NCI-H1417 treated with DMSO at 0.1 percent for 48 hours (cell line): ENCODE measurements at regions not wholly inside any gene's neighbourhood (a gene's known extent, or its start where the extent isn't known, plus 50 kb on each side); places are given as distances from the start of the nearest gene placed in this dataset.

ENCODE experiments used
- DNase-seq: peaks from one replicate; lab custom pipeline; 2025; lab: John Stamatoyannopoulos, UW

DNA sequence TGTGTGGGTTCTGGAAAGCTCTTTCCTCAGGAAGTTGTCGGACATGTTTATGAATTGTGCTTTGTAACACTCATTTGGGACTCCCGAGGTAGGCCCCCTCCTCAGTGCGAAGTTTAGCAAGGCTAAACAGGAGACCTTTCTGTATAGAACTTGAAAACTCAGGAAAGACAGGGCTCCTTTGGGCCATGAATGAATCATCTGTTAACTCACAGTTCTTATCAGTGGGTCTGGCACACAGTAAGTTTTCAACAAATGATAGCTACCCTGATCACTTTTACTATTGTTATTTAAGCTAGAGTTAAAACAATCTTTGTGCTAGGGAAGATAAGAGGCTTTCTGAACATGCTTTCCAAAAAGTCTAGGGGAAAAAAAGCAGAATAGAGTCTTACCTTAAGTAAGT lies 430.5 kb upstream of the ETAA1 start:
- DNase-seq = no peak

DNA sequence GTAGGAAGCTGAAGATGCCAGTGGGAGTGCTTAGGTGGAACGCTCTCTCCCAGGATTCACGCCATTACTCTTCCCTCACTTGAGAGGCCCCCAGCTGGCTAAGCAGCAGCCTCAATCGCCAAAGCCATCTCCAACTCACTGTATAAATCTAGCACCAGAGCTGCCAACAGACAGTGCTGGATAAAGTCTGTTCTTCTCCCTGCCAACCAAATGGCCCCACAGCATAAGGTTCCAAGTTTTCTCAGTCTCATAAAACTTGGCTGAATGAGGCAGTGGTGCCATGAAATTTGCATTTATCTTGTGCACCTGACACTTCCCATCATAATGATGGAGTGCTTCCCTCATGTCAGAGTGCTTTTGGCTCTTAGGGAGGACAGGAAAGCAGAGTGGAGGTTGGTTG lies 428.2 kb upstream of the ETAA1 start:
- DNase-seq = no peak

DNA sequence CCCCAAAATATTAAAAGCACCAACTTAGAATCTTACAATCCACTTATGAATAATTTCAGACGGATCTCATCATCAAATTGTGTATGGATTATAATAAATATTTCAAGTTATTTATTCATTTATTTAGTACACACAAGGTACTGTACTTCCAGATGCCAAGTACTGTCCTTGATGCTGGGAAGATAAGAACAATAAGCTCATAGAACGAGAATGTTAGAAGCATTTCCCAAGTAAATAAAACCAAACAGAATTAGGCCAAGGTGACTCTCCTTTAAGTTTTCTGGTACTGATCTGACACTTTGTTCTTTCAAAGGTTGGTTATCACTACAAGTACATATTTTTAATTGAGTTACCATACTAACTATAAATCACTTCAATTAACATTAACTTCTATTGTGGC lies 416.1 kb upstream of the ETAA1 start:
- no peak for DNase-seq

DNA sequence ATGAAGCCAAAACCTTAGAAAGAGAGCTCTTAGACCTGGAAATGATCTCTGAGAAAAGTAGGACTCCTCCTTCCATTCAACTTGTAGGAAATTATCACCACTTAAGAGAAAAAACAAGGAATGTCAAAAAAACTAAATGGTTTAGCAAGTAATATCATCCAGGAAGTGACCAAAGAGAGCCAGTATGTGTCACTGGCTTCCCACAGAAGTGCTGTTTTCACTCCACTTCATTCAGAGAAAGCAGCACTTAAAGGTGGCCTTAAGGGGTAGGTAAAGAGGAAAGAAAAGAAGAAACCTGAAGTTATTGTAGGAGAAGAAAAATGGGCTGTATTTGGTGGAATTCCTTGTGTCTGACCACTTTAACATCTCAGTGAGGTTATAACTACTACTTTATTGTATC lies 414.4 kb upstream of the ETAA1 start:
- DNase-seq = no peak

DNA sequence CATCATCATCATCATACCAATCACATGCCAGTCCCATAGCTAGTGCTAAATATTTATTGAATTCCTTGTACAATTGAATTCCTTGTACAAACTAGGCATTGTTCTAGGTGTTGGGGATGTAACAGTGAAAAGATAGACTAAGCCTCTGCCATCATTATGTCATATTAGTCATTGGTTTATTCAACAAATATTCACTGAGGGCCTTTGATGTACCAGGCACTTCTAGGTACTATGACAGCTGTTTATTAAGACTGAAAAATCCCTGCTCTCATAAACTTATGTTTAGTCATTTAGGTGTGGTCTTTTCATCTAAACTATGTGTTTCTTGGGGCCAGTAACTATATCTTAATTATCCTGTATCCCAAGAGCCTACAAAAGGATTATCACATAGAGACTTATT lies 412.3 kb upstream of the ETAA1 start:
- DNase-seq = no peak

DNA sequence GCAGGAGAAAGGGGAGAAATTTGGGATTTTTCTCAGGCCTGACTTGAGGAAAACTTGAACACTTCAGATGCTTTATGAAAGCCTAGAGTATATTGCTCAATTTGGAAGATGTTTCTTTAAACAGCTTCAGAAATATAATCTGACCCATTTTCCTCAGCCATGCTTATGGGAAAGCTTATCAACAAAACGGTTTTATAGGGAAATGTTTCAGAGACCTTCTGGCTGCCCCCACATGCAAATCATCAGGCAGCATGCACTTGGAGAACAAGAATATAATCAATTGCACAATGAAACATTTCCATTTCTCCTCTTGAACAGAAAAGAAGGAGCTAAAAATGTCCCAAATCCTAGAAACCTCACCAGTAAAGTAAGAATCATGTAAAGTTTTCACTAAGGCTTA lies 411.2 kb upstream of the ETAA1 start:
- no peak for DNase-seq

DNA sequence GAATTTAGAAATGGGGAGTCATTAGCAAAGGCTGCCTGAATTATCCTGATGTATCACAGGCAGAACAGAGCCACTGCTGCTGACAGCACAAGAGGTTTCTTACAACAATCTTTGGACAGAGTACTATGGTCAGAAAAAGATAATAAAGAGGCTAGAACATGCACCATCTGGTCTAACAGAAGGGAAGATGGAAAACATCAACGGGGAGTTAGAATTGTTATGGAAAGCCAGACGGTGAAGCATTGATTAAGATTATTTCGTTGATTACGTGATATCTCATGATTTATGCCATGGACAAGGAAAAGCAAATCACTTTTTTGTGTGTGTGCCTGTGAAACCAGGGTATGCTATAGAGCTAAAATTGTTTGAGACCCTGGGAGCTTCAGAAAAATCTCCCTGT lies 409.4 kb upstream of the ETAA1 start:
- DNase-seq = no peak

DNA sequence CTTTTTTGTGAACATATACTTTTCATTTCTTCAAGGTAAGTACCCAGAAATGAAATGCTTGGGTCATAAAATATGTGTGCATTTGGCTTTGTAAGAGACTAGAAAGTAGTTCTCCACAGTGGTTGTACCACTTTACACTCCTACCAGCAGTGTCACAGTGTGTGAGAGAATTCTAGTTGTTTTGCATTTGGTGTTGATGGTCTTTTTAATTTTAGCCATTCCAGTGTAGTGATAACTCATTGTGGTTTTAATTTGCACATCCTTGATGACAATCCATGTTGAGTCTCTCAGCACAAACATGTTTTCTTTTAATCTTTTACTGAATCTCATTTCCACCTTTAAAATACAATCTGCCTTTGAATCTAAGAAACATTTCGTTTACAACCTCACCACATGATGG lies 402.5 kb upstream of the ETAA1 start:
- no peak for DNase-seq

DNA sequence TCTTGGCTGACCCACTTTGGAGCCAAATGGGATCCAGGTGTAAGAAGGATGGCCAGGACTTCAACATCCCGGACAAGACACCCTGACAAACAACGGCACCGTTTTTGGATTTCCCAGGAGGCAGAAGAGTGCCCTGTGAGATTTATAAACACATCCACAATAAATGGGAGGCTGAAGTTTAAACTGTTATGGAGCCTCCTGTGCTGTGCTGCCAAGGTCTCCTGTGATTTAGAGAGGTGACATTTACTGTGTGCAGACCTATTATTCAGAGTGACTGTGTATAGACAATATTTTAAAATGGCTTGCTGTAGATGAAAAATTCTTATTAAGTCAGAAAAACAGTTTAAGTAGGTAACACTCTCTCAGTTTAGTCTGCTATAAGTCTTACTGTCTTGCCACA lies 401.5 kb upstream of the ETAA1 start:
- DNase-seq = no peak

DNA sequence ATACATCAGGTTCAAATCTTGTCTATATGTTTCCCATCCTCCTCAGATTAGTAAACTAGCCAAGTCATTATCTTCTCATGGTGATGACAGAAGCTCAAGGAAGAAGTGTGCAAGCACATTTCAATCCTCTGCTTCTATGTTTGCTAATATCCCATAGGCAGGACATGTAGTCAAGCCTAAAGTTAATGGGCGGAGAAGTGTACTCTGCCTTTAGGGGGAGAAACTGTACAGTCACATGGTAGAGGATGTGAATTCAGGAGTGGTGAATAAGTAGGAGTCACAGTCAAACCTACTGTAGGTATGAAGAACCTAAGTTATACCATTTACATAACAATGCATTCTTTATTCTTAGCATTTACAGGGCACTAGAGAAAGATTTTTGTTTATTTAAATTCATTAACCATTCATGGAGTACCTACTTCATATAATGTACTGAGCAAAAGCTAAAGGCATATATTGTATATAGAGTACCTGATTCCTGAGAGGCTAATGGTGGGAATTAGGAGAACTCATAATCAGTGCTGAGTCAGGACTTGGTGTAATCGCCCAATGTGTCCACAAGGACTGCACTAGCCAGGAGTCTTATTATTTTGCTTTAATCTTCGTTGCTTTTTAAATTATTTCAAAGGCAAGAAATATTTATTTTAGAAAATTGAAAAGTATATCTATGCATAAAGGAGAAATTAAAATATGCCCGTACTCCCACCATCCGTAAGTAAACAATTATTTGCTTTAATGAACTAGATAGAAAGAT lies 394.3 kb upstream of the ETAA1 start:
- DNase-seq = no peak

DNA sequence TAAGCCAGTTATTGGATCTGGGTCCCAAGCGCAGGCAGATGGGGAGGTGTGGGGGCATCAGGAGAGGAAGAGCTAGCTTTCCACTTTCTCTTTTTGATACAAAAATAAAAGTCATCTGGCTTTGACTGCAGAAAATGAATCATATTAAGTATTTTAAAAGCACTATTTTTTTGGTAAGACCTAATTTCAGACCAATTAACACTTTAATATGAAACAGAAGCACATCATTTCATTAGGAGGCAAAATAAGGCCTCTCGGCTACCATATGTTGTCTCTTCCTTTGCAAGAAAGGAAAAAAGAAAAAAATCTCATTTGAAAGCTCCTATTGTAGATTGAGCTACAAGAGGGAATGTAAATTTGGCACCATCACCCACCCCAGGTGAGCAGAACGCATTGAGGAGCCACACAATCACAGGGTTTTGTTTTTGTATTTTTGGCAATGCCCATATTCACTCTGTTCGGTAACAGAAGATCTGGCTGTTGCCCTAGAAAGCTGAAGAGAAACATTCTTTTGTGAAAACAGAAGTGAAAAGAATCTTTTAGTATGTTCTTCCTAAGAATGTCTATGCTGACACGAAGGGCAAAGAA lies 390.7 kb upstream of the ETAA1 start:
- no peak for DNase-seq

DNA sequence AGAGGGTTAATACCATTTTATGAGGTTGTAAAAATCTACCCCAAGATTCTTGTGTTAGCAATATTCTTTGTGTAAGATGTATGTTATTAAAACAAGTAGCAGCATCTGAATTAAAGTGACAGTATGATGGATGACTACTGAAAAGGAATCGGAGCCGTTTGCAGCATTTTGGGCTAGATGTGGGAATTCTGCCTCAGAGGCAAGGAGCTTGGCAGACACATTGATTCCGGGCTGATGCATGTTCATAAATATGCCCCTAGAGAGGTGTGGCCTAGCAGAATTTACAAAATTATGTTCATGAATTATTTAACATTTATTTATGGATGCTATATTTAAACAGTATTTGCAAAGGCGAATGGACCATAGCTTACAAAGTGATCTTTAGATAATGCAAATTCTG lies 389.0 kb upstream of the ETAA1 start:
- DNase-seq = no peak

DNA sequence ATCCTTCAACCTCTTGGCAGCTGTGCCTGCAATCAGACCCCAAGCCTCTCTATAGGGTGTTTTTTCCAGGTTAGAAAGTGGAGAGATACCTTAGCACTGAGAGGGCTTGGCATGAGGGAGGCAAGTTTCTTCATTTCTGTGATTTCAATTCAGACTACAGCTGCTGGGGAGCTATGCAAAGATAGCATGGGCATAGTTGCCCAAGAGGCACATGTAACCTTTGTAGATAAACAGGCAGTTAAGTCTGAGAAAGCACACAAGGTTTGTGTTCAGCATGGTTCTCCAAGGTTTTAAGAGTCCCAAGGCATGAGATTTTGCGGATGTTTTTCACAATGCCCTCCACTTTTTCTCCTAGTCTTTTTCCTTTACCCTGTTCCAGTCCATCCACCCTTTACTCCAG lies 385.0 kb upstream of the ETAA1 start:
- DNase-seq = no peak

DNA sequence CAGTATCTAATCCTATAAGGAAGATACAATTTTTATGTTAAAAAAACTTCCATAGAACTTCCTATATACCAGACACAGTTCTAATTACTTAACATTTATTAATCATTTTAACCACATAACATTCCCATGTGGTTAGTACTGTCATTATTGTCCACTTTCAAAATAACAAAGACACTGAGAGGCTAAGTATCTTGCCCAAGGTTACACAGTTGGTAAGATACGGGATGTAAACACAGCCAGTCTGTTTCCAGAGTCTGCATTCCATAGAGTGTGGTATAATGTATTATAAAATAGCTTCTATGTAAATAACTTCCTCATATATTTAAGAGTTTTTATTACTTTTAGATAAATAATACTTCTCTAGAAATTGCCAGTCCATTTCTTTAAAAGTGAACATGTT lies 383.3 kb upstream of the ETAA1 start:
- no peak for DNase-seq

DNA sequence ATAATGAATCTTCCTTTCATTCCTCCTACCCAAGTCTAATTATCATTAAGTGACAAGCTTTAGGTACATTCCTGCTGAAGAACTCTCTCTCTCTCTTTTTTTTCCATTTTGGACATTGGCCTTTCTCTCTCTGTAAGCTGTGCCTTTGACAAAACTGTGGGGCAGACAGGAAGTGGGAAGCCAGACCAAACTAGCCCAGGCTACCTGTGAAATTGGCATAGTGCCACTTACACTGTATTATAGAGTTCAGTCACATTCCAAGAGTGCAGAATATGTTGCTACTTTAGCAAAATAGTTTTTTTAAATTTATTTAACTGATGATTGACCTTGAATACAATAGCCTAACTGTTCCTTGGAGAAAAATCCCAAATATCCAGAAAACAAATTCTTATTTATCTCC lies 381.5 kb upstream of the ETAA1 start:
- no peak for DNase-seq

DNA sequence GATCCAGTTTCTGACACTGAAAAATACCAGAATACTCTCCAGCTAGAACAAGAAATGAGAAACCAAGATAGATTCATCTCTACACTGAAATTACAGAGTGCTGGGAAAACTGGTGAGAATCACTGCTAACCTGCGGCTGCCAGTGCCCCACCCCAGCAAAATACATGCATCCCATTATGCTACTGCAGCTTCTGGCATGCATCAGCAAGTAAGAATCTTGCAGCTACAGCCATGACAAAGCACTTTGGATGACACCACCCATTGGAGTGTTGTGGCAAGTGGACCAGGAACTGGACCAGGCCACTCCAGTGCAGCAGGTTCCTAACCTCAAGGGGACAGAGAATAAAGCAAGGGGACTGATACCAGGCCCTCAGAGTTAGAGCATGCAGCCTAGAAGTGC lies 378.8 kb upstream of the ETAA1 start:
- DNase-seq = no peak

DNA sequence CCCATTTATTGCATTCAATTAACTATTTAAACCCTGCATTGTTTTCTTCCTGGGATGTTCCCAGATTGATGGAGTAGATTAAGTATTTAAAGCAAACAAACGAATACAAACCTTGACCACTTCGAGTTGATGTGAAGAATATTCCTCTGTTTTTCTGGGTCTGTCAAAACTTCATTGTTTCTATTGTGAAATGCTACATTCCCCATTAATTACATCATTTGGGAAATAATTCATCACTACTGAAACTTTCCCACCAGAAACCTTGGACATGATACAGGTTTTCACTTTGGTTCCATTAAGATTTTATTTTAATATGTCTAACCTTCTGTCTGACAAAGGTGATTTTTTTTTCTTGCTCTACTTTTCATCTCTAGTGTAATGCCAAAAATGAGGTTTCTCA lies 365.1 kb upstream of the ETAA1 start:
- DNase-seq = no peak

DNA sequence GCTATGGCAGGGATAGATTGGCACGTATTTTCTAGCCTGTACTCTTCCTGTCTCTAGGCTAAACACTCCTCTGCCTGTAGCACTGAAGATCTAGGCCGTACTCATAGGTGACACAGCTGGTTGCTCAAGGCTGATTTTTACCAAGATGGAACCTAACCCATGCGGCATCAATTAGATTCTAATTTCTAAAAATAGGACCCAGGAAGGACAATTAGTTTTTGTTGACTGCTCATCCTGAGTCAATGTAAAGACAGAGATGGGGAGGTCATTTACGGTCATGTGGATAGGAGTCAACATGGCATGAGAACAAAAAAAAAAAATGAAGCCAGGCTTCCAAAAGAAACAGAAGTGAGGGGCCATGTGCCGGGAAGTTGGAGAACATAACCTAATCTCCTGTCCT lies 360.7 kb upstream of the ETAA1 start:
- no peak for DNase-seq

DNA sequence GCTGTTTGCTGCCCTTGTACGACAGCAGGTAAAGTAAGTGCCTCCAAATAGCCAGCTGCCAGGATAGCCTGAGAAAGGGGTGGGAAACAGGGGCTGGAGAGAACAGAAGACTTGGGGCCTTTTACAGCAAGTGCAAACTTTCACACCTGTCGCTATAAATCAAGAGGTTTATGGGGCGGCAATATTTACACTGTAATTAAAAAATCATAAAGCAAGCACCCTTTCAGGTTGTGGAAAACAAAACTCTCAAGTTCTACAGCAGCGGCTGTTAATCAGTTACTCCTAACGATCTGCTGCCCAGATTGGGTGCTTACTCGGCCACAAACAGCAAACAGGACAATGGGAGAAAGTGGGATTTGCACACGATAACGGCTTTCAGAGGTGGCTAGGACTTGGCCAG lies 359.5 kb upstream of the ETAA1 start:
- peak; percentile 99 for DNase-seq

DNA sequence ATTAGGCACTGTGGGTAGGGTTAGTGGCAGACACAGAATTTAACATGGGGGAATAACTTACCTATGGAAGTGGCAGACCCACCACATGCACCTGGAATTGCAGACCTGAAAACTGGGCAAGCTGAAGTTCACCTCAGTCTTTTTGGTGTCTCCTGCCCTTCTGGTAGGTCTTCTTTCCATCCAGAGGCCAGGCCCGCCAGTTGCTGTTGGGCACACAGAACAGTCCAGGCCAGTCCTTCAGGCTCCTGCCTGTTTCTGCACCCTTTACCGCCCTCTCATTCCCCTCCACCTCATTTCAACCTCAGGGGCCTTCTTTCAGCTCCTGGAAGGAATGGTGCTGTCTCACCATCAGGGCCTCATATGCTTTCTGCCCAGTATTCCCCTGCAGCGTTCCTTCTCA lies 358.9 kb upstream of the ETAA1 start:
- no peak for DNase-seq

DNA sequence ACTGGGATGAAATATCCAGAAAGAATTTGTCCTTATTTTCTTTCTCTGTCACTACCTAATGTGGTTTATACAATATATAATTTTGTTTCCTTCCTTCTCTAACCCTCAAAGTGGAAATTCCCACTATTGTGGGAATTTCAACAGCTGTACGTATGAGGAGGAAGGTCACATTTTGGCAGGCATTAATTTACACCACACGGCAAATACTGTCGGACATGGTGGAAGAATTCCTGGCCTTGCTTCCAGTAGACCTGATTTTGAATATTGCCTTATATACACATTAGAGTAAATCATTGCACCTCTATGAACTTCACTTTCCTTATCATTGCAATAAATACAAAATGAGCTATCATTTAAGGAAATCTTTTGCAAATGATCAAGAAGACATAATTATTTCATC lies 358.1 kb upstream of the ETAA1 start:
- no peak for DNase-seq

DNA sequence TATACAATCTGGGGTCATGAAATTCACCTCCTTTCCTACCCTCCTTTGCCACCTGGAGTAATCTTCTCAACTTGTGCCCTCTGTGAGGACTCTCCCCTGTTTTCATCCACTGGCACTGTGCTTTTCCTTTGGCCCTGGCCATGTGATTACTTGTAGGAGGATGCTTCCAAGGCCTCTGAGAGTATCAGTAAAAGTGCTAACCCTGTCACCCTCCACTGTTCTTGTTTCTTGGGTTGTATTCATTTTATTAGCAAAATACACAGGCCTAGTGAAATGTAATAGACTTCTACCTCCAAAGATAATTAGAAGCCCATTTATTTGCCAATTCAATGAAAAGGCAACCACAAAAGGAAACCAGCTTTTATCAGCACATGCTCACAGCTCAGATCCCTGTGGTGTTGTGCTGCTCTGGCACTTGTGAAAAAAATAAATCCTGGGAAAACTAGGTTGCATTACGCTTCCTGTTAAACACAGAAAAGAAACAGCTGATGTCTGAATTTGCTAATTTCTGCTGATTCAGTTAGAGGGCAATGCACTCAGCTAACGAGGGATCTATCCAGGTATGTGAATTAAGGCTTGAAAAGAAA lies 357.5 kb upstream of the ETAA1 start:
- DNase-seq = no peak

DNA sequence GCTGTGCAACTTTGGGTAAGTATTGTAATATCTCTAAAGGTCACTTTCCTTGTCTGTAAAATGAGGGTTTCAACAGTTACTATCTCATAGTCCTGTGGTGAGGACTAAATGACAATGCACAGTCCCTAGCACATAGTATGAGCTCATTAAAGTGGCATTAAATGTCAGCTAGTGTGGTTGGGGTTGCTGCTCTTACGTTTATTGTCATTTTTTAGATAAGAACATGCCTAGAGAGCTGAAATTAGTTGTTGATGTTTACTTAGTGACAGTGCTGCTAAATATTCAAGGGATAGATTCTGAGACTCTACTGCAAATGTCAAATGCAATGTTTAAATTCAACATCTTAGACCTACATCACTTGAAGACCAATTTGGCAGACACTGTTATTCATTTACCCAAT lies 356.1 kb upstream of the ETAA1 start:
- DNase-seq = no peak
